ENCODE measurements at regions not wholly inside any gene's neighbourhood (a gene's known extent, or its start where the extent isn't known, plus 50 kb on each side); places are given as distances from the start of the nearest gene placed in this dataset.
A peak's percentile ranks its signal among the peaks of the same experiment; 100 is the strongest.

DNA sequence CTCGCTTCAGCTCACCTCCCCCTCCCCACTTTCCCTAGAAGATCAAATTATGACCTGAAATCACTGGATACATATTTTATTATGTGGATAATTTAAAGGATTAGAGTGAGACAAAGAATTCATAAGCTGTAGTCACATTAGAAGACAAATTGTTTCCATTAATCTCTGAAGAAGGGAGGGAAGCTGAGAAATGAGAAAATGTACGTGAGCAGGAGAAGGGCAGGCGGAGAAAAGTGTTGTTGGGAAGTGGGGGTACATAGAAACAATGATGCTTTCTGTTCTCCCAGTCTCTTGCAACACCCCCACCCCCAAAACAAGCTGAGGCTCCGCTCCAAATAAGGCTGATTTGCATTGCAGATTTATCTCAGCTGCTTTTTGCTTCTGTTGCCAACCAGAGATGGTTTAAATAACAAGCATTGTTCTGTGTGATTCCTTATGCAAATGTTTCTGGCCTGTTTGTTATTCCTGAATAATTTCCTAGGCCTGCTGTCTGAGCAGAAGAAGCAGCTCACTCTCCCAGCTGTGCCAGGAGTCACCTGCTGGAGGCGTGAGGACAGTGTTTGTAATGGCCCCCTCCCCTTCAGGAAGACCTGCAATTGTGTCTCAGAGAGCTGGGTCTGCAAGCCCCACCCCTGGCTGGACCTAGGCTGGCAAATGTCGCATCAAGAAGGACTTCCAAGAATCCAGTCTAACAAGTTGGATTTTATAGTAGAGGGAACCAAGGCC, 121.8 kb upstream of the TNR start:
- no peak for DNase-seq (ENCODE audit: low read depth)

DNA sequence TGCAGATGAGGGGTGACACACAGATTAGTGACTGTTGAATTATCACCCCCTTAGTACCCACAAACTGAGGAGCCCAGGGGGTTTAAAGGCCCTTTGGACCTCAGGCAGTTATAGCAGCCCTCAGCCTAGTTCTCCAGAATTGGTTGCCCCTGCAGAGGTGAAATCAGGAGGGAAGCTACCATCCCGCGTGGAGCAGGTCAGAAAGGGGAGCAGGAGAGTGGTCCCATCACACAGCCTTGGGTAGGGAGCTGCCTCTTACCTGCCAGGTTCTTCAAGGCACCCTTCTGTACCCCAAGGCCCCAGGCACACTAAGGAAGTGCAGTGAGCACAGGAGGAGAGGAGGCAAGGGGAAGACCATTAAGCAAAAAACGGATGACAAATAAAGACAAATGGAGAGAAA, 121.2 kb upstream of the TNR start:
- DNase-seq (ENCODE audit: low read depth), result no peak

DNA sequence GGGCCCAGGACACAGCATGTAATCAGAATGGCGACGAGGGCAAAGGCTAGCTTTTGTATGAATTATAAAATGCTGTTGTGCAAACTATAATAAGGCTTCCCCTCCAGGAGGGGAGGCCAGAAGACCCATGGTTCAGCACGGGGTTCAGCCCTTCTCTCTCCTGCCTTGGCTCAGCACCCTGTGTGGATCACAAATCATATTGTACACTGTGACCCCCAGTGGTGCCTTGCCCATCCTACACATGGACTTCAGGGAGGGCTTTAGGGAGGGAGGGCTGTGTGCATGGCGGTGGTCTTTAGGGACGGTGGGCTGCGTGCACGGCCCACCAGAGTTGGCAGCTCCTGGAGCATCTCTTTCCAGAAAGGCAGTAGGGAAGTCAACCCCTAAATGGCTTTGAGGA, 120.8 kb upstream of the TNR start:
- DNase-seq (ENCODE audit: low read depth), result no peak

DNA sequence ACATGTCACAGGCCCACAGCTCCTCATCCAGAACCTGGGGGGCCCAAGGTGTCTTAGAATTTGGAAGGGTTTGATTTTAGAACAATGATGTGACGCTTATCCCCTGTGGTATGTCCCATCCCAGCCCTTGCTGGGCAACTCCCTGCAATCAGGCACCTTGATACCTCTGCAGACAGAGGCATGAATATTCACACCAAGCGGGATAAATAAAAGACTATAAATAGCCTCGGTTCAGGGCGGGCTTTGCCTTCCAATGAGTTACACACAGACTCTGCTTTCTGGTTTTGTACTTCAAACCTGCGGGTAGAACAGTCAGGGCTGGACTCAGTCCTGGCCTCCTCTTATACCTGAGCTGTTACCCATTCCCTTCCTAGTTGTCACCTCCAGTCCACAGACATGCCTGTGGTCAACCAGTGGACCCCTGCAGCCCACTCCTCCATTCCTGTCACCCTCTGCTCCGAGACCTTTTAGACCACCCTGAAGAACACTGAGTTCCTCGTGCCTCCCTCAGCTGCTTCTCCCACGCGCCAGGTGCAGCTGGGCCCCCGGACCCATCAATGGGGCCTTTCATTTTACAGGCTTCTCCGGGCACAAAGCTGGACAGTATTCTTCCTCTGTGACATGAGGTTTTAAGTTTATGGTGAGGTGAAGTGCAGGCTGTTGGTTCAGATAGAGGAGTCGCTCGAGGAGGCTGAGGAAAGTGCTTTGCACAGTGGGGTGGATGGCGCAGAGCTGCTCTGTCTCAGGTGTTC, 120.1 kb upstream of the TNR start:
- no peak for DNase-seq (ENCODE audit: low read depth)

GRCh38 chr1:175862408-175862807, 119.0 kb upstream of the TNR start:
- DNase-seq (ENCODE audit: low read depth), result no peak

DNA sequence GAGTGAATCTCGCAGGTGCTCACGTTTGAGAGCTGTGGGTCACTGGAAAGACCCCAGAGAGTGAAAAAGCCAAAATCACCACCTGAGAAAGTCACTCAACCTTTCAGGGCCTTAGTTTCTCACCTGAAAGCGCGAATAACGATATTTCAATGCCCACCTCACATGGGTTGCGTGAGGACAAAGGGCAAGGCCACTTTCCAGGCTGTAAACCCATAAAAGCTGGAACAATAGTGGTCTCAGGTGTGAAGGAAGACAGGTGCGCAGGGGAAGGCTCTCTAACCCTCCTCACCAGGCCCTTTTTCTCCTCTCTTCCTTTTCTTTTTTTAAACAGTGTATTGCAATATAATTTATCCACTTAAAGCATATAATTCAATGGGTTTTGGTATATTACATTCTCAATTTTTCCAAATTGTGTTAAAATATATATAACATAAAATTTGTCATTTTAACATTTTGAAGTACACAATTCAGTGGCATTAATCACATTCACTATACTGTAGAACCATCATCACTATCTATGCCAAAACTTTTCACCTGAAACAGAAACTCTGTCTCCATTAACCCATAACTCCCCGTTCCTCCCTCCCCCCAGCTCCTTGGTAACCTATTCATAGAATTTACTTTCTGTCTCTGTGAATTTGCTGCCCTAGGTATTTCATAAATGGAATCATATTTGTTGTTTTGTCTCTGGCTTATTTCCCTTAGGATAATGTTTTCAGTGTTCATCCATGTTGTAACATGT, 118.4 kb upstream of the TNR start:
- DNase-seq (ENCODE audit: low read depth), result no peak

GRCh38 chr1:175857756-175858155, 114.4 kb upstream of the TNR start:
- no peak for DNase-seq (ENCODE audit: low read depth)

DNA sequence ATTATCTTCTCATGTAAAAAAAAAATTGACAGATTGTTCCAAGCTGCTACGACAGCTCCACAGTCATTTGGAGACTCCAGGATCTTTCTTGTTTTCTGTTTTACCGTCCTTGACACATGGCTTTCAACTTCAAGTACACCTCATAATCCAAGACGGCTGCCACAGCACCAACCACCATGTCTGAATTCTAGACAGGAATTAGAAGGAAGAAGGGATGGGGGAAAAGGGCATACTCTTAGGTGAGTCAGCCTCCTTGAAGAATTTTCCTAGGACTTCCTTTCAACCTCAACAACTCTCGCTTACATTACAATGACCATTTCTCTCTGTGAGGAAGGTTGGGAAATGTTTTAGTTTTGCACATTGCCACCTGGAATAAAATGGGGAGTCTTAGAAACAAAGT, 110.3 kb upstream of the TNR start:
- DNase-seq (ENCODE audit: low read depth), result no peak

DNA sequence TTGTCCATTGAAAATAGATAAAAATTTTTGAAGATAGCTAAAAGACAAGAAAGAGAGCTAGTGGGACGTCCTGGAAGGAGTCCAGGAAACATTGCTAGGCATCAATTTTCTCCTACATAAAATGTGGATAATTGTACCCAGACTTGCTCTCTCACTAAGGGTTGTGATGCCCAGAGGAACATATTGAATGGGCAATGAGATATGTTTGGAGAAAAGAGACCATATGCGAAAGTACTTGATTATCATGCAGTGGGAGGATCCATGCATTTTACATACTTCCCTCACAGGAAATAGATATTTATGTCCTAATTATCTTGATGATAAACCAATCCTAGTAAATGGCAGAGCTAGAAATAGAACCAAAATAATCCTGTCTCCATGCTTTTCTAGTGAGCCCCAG, 108.4 kb upstream of the TNR start:
- no peak for DNase-seq (ENCODE audit: low read depth)

DNA sequence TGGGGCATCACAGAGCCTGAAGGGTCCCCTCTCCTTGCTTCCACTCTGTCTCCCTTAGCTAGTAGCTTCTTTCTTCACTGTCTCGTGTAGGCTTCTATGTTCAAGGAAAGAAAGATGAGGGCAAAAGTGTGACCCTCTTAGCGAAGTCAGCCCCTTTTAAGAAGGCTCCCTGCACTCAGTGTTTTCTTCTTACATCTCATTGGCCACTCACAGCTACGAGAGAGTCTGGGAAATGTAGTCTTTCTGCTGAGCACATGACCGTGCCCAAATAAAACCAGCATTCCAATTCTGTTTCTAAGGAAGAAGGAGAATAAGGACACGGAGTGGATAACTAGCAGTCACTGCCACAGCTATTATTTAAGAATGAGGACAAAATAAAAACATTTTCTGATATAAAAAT, 104.9 kb upstream of the TNR start:
- no peak for DNase-seq (ENCODE audit: low read depth)

DNA sequence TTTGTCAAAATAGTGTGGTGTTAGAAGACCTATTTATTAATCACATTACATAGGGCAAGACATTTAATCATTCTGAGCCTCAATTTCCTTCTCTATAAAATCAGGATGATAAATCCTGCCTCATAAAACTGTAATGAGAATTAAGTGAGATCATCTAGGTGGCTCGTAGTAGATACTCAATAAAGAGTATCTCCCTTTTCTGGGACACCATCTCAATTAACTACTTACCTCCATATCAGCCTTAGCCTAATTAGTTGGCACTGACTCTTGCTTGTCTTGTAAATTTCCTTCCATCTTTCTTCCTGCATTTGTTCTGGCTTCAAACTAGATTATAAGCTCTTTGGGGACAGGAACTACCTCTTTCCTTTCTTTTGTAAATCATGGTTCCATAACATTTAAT, 102.6 kb upstream of the TNR start:
- no peak for DNase-seq (ENCODE audit: low read depth)

- no peak for DNase-seq (ENCODE audit: low read depth)
Measured at GRCh38 chr1:175845338-175845737, 101.9 kb upstream of the TNR start.

GRCh38 chr1:175844877-175845276, 101.5 kb upstream of the TNR start:
- DNase-seq (ENCODE audit: low read depth), result no peak

- DNase-seq (ENCODE audit: low read depth), result no peak
Measured at GRCh38 chr1:175842550-175842949, 99.2 kb upstream of the TNR start.

DNA sequence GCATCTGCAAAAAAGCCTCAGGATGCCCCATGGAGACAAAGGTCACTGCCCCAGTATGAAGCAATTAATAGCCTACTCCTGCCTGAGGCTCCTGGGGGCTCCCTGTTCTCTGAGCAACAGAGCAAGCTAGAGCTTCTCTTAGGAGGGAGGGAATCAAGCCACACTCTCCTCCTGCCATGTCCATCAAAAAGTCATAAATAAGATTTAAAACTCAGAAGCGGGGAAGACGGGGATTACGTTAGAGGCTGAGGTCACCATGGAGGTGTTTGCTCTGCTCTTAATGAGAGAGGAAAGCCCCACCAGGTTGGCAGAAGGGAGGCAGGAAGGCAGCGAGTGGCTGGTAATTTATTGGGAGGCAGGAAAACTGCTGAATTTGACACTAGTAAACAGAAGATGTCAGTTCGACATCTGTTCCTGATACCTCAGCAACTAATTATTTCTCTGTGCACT, 98.4 kb upstream of the TNR start:
- no peak for DNase-seq (ENCODE audit: low read depth)

GRCh38 chr1:175840787-175841186, 97.4 kb upstream of the TNR start:
- no peak for DNase-seq (ENCODE audit: low read depth)

DNA sequence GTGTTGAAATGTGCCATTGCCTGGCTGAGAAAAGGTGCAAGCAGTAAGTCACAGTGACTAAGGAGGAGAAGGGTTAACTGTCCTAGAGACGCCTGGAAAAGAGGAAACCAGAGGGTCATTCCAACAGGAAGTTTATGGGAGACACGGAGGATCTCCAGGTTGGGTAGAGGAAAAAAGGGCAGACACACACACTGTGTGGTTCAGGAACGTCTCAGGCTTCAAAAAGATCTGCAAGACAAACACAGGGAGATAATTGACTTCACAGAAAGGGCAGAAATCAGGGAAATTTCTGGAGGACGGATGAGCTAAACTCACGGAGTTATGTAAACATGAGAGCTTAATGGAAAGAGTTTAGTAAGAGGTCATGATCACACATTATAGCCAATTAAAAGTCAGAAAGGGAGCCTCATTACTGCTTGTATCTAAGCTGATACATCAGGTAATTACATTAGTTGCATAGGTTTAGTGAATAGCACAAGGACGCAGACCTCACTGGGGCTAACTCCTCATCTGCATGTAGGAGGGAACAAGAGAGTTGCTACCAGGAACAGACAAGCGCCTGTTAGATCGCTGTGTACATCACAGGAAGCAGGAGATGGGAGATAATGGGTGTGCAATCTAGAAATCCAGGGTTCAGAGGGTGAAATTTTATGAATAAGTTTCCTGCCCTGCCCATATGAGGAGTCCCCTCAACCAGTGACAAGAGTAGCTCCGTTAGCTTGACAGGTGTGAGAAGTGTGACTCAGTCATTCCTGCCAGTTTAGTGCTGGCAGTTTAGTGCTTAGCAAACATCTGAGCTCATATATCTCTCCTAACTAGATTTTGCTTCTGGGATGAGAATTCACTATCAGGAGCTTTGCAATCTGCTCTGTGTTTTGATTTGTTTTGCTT, 96.6 kb upstream of the TNR start:
- DNase-seq (ENCODE audit: low read depth), result peak; percentile 44

DNA sequence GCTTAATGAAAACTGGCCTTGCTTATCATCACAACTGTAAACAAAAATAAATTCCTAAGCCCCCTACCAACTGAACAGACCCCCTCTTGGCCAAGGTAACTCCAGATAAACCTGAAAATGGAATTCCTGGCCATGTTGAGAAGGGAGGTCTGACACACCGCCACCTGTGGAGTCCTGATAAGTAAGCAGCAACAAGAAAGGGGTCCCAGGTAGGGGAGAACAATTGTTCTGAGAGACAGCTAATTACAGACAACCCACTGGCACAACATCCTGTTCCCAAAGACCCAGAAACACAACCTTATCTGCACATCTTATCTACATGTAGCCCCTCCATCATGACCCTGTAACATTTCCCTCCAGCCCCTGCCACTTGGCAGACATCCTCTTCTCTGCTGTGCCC, 91.2 kb upstream of the TNR start:
- DNase-seq (ENCODE audit: low read depth), result no peak

DNA sequence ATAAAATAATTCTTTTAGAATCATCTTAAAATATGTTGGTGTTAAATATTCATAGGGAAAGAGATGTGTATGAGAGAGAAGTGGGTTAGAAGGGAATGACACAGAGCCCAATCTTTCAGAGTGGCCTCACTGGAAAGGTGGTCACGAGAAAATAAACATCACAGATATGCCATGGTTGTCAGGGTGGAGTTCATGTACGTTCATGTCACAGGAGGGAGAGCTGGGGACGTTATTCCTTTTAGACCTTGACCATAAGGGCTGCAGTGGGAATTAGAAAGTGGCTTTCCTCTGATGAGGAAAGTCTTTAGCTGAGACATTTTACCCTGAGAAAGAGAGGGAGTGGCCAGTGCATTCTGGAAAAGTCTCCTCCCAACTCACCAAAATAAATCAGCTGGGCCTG, 90.6 kb upstream of the TNR start:
- no peak for DNase-seq (ENCODE audit: low read depth)

DNA sequence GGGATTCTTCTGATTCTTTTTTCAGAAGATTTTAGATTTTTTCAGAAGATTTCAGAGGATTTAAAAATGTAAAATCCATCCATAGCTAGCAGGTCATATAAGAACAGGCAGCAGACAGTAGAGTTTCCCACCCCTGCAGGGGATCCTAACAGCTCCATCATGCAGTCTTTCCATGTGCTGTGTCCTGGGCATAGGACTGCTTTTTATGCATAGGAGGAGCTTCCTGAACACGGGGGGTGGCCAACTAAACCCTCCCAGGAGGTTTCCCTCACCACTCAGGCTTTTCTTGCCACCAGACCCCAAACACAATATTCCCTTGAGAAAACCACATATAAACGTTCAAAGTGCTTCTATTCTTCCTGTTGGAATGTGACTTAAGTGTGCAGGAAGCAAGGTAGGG, 90.1 kb upstream of the TNR start:
- DNase-seq (ENCODE audit: low read depth), result no peak

GRCh38 chr1:175830500-175830899, 87.1 kb upstream of the TNR start:
- no peak for DNase-seq (ENCODE audit: low read depth)

DNA sequence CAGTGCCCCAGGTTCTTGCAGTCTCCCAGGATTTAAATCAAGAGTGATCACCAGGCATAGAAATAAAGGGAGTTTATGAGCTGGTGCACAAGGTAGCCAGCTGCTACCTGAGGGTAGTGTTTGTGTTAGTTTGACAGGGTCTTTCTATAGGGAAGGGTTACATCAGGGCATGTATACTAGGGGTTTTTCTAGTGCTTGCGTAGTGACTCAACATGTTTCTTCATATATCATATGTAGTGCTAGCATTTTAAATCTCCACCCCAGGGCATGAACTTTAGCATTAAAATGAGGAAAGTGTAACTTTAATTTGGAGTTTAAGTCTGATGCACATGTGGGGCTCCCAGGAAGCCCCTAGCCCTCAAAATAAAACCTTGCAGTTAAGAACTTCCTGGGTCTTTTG, 86.5 kb upstream of the TNR start:
- no peak for DNase-seq (ENCODE audit: low read depth)

Data from ELR (cell line).